PC-3 (cell line): ENCODE measurements at regions not wholly inside any gene's neighbourhood (a gene's known extent, or its start where the extent isn't known, plus 50 kb on each side); places are given as distances from the start of the nearest gene placed in this dataset.

Experiments
- ATAC-seq: fragments of 200-7000 bp; cut with Tn5 transposase; 2 replicates; pipeline ENCODE4 v1.9.1; 2020; ENCODE audit warnings: mild to moderate bottlenecking, moderate library complexity
- BruUV-seq: library from RNA; stranded (reverse); fragments of 400-500 nt; replicated peaks from 2 replicates; lab custom pipeline; 2021; lab: Mats Ljungman, UMichigan
- CTCF ChIA-PET: fragments of 300-600 bp; sonication (Branson Sonifier 250); formaldehyde crosslinking; loops from one replicate; lab custom pipeline; 2022; ENCODE audit warnings: antibody characterized with exemption; lab: Charles Lee
- POLR2A ChIA-PET: fragments of 300-600 bp; sonication (Branson Sonifier 250); formaldehyde crosslinking; loops from one replicate; lab custom pipeline; 2022; ENCODE audit warnings: antibody characterized with exemption; ENCODE audit not compliant: unreplicated experiment; lab: Charles Lee
- DNase-seq: peaks from one replicate; pipeline ENCODE4 v3.0.0-alpha.2; 2015
- H2AFZ ChIP-seq: fragments of 300-600 bp; sonication (generic); 2 replicates; pipeline ENCODE4 v1.6.0; 2016; ENCODE audit warnings: antibody characterized with exemption, low read length
- H3F3A ChIP-seq: fragments of 300-600 bp; sonication (generic); one replicate; pipeline ENCODE4 v1.6.0; 2017; ENCODE audit warnings: antibody characterized with exemption, low read length, control low read depth, mild to moderate bottlenecking; ENCODE audit not compliant: unreplicated experiment
- H3K27ac ChIP-seq: fragments of 300-600 bp; sonication (generic); 2 replicates; pipeline ENCODE4 v1.5.1; 2016; ENCODE audit warnings: mild to moderate bottlenecking, low read length
- H3K27me3 ChIP-seq: fragments of 300-600 bp; sonication (generic); 2 replicates; pipeline ENCODE4 v1.6.1; 2016; ENCODE audit warnings: low read length, mixed read lengths
- H3K36me3 ChIP-seq: fragments of 300-600 bp; sonication (generic); 2 replicates; pipeline ENCODE4 v1.6.1; 2016; ENCODE audit warnings: low read depth, mixed run types, low read length, mixed read lengths
- H3K4me1 ChIP-seq: fragments of 300-600 bp; sonication (generic); 2 replicates; pipeline ENCODE4 v1.5.1; 2016; ENCODE audit warnings: low read length; ENCODE audit not compliant: insufficient read depth
- H3K4me2 ChIP-seq: fragments of 300-600 bp; sonication (generic); 2 replicates; pipeline ENCODE4 v1.6.0; 2016; ENCODE audit warnings: low read length
- H3K4me3 ChIP-seq: fragments of 300-600 bp; sonication (generic); 2 replicates; pipeline ENCODE4 v1.5.1; 2016; ENCODE audit warnings: mild to moderate bottlenecking, low read length, mixed read lengths
- H3K79me2 ChIP-seq: fragments of 300-600 bp; sonication (generic); 2 replicates; pipeline ENCODE4 v1.6.1; 2017; ENCODE audit warnings: low read length, mixed read lengths
- H3K9ac ChIP-seq: fragments of 300-600 bp; sonication (generic); 2 replicates; pipeline ENCODE4 v1.6.0; 2016; ENCODE audit warnings: mild to moderate bottlenecking, low read length
- H3K9me2 ChIP-seq: fragments of 300-600 bp; sonication (generic); replicated peaks from 2 replicates; pipeline ENCODE4 v1.6.1; 2016; ENCODE audit warnings: mixed run types, low read length, mixed read lengths
- H3K9me3 ChIP-seq: fragments of 300-600 bp; sonication (generic); 2 replicates; pipeline ENCODE4 v1.6.1; 2016; ENCODE audit warnings: low read length, mixed read lengths
- H4K20me1 ChIP-seq: fragments of 300-600 bp; sonication (generic); 2 replicates; pipeline ENCODE4 v1.6.1; 2016; ENCODE audit warnings: low read length, mixed read lengths
- CTCF ChIP-seq: fragments of 300-600 bp; sonication (generic); conservative IDR thresholded peaks from 2 replicates; pipeline ENCODE4 v1.5.1; 2017; ENCODE audit warnings: antibody characterized with exemption, low read depth, mild to moderate bottlenecking, low read length
- EZH2 ChIP-seq: fragments of 300-600 bp; sonication (generic); IDR thresholded peaks from one replicate; pipeline ENCODE4 v1.6.1; 2017; ENCODE audit warnings: antibody characterized with exemption, mild to moderate bottlenecking, low read length; ENCODE audit not compliant: unreplicated experiment
- EZH2phosphoT487 ChIP-seq: fragments of 300-600 bp; sonication (generic); IDR thresholded peaks from 2 replicates; pipeline ENCODE4 v1.6.1; 2018; ENCODE audit warnings: mild to moderate bottlenecking, antibody characterized with exemption, low read length, borderline replicate concordance
- intact Hi-C: fragments of 100-400 bp; cut with micrococcal nuclease; formaldehyde crosslinking; loops from 2 replicates; pipeline ENCODE4 v1.9.0; 2023

GRCh38 chr6:155582016-155582991 lies 126.7 kb upstream of the NOX3 start:
- Histone ChIP-seq H3K79me2 (no peaks in the 10 kb centered on the region), H3K36me3 (no peaks in the 10 kb centered on the region), H3K4me2 (no peak overlapping the region), H3K27ac (no peak overlapping the region), H3K9me3 (no peaks in the 10 kb centered on the region), H3K4me3 (no peak overlapping the region), H3K9ac (no peak overlapping the region), H3K27me3 (no peaks in the 10 kb centered on the region), H4K20me1 (no peaks in the 10 kb centered on the region), H3F3A (no peaks in the 10 kb centered on the region), H2AFZ (no peak overlapping the region), H3K4me1 (no peaks in the 10 kb centered on the region), H3K9me2 (no peaks in the 10 kb centered on the region)
- ATAC-seq (peak; percentile 40; the same call in 1 of the 2 replicates), DNase-seq (no peak)
- intact Hi-C loops = no loop called here
- POLR2A ChIA-PET = no interaction called here
- CTCF ChIA-PET = no interaction called here
- no TSS peak for BruUV-seq
- TF ChIP-seq EZH2phosphoT487 (no peak), EZH2 (no peak), CTCF (no peak)

DNA sequence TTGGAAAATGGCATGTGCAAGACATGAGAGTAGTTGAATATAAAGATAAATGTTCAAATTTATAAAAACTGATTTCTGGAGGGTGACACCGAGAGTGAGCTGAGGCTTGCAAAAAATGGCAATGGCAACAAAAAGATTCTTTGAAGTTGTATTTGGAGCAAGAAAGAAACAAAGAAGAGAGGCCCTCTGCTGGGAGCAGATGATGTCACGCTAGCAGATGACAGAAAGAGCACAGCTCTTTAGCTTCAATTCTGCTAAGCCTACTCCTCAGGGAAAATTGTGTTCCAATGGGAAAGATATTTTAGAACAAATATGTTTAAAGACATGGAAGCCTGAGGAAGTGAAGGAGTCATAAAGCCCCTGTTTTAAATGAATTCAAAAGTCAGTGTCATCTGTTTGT lies 125.3 kb upstream of the NOX3 start:
- Histone ChIP-seq H3K9ac (no peak overlapping the region), H3K79me2 (no peaks in the 10 kb centered on the region), H3K27ac (no peak overlapping the region), H3K4me3 (no peak overlapping the region), H3K4me1 (no peaks in the 10 kb centered on the region), H4K20me1 (no peaks in the 10 kb centered on the region), H3K4me2 (no peak overlapping the region), H3K9me3 (no peaks in the 10 kb centered on the region), H2AFZ (no peak overlapping the region), H3K9me2 (no peaks in the 10 kb centered on the region), H3K36me3 (no peaks in the 10 kb centered on the region), H3K27me3 (no peaks in the 10 kb centered on the region), H3F3A (no peaks in the 10 kb centered on the region)
- TF ChIP-seq CTCF (peak; percentile 33; the same call in 1 of the 2 replicates), EZH2 (no peak), EZH2phosphoT487 (no peak)
- ChIA-PET POLR2A (interaction anchor here (0.6 kb wide), 1 partner anchor 70 kb away, joined by 3 read pairs; no protein-coding TSS in a partner anchor), CTCF (no interaction called here)
- intact Hi-C loops = no loop called here
- no peak for ATAC-seq
- no TSS peak for BruUV-seq
- no peak for DNase-seq

DNA sequence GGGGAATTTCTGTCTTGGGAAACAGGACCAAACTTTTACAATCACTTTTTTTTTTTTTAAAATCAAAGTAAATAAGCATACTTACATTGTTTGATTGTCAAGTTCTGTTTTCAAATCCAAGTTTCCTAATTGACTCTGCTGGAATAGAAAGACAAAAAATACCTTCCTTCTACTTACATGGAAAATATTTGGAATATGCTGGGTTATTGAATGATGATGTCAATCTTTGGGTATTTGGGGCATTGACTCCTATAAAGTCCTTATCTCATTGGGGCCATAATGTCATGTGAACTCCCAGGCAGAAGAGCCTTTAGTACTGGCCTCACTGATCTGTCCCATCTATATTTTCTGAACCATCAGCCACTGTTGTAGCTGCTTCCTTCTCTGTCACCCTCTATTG lies 122.6 kb upstream of the NOX3 start:
- Histone ChIP-seq H3K4me3 (no peak overlapping the region), H3K36me3 (no peaks in the 10 kb centered on the region), H3K79me2 (no peaks in the 10 kb centered on the region), H2AFZ (no peak overlapping the region), H3K27ac (no peak overlapping the region), H3K4me1 (no peaks in the 10 kb centered on the region), H3F3A (no peaks in the 10 kb centered on the region), H3K27me3 (no peaks in the 10 kb centered on the region), H3K9me2 (no peaks in the 10 kb centered on the region), H3K4me2 (no peak overlapping the region), H3K9ac (no peak overlapping the region), H3K9me3 (no peaks in the 10 kb centered on the region), H4K20me1 (no peaks in the 10 kb centered on the region)
- intact Hi-C loops = no loop called here
- BruUV-seq = no TSS peak
- POLR2A ChIA-PET = no interaction called here
- CTCF ChIA-PET = no interaction called here
- DNase-seq = no peak
- ATAC-seq = no peak
- no peak for TF ChIP-seq EZH2
- no peak for TF ChIP-seq EZH2phosphoT487
- no peak for TF ChIP-seq CTCF
